HL-60 (cell line): ENCODE measurements at regions not wholly inside any gene's neighbourhood (a gene's known extent, or its start where the extent isn't known, plus 50 kb on each side); places are given as distances from the start of the nearest gene placed in this dataset.

Source experiments
- DNase-seq, 2 experiments: peaks; one replicate each; pipeline ENCODE4 v3.0.0-alpha.2; 2010 to 2020; ENCODE audit warnings: low read depth in 1 of 2, low spot score in 1 of 2
- H3K27ac ChIP-seq: fragments of 250-450 bp; sonication (Bioruptor Pico); replicated peaks from 2 replicates; pipeline ENCODE4 v1.5.1; 2020; ENCODE audit warnings: mild to moderate bottlenecking, moderate library complexity
- H3K27me3 ChIP-seq: fragments of 250-450 bp; sonication (Bioruptor Pico); 2 replicates; pipeline ENCODE4 v1.5.1; 2021; ENCODE audit warnings: mild to moderate bottlenecking, moderate library complexity; ENCODE audit not compliant: insufficient read depth, poor library complexity, severe bottlenecking
- H3K4me3 ChIP-seq: replicated peaks from 2 replicates; pipeline ENCODE4 v1.5.1; 2011; ENCODE audit warnings: mild to moderate bottlenecking, control low read depth, low read length; ENCODE audit not compliant: insufficient read depth
- CTCF ChIP-seq: IDR thresholded peaks from one replicate; pipeline ENCODE4 v1.5.1; 2011; ENCODE audit warnings: low read length, control low read depth, inconsistent platforms; ENCODE audit not compliant: insufficient read depth
- GABPA ChIP-seq: IDR thresholded peaks from 2 replicates; pipeline ENCODE4 v1.6.1; 2012; ENCODE audit warnings: low read depth
- POLR2AphosphoS5 ChIP-seq: IDR thresholded peaks from 2 replicates; pipeline ENCODE4 v1.6.1; 2012; ENCODE audit warnings: low read depth
- REST ChIP-seq: IDR thresholded peaks from 2 replicates; pipeline ENCODE4 v1.6.1; 2012; ENCODE audit warnings: low read depth; ENCODE audit not compliant: insufficient replicate concordance
- SPI1 ChIP-seq: IDR thresholded peaks from 2 replicates; pipeline ENCODE4 v1.6.1; 2012; ENCODE audit warnings: low read depth, mild to moderate bottlenecking, borderline replicate concordance

- Histone ChIP-seq H3K4me3 (no peak overlapping the region), H3K27ac (no peak overlapping the region), H3K27me3 (no peaks in the 10 kb centered on the region)
- TF ChIP-seq POLR2AphosphoS5 (no peak), GABPA (no peak), SPI1 (no peak), REST (no peak), CTCF (no peak)
- DNase-seq = no peak
These were observed 88.7 kb upstream of the TMEFF2 start for GRCh38 chr2:192283450-192283849.

- no peaks in the 10 kb centered on the region for H3K27me3 ChIP-seq
- H3K27ac ChIP-seq = no peak overlapping the region
- no peak for TF ChIP-seq POLR2AphosphoS5
- no peak for TF ChIP-seq GABPA
- TF ChIP-seq CTCF = no peak
- no peak for TF ChIP-seq SPI1
- no peak for TF ChIP-seq REST
These were observed 84.0 kb upstream of the TMEFF2 start for GRCh38 chr2:192278701-192279100.

DNA sequence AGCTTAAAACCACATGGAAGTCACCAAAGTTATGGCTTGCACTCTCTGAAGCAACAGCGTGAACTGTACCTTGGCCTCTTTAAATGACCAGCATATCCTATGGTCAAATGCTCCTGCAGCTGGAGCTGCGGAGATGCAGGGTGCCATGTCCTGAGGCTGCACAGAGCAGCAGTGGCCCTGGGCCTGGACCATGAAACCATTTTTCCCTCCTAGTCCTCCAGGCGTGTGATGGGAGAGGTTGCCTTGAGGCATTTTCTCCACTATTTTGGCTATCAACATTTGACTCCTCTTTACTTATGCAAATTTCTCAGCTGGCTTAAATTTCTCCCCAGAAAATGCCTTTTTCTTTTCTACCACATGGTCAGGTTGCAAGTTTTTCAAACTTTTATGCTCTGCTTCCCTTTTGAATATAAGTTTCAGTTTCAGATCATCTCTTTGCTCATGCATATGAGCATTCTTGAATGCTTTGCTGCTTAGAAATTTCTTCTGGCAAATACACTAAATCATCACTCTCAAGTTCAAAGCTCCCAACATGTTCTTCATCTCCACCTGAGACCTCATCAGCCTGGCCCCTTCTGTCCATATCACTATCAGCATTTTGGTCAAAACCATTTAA lies 82.9 kb upstream of the TMEFF2 start:
- Histone ChIP-seq H3K27me3 (no peaks in the 10 kb centered on the region), H3K27ac (no peak overlapping the region), H3K4me3 (no peak overlapping the region)
- no peak for DNase-seq
- no peak for TF ChIP-seq REST
- TF ChIP-seq POLR2AphosphoS5 = no peak
- no peak for TF ChIP-seq GABPA
- no peak for TF ChIP-seq CTCF
- no peak for TF ChIP-seq SPI1

More at GRCh38 chr2:192278701-192279100, 84.0 kb upstream of the TMEFF2 start:
- H3K4me3 ChIP-seq = no peak overlapping the region
- DNase-seq = no peak
